Spleen (tissue), 11 donors: ENCODE measurements at regions not wholly inside any gene's neighbourhood (a gene's known extent, or its start where the extent isn't known, plus 50 kb on each side); places are given as distances from the start of the nearest gene placed in this dataset.
A peak's percentile ranks its signal among the peaks of the same experiment; 100 is the strongest.

Experiments
- DNase-seq: peaks from one replicate; pipeline ENCODE4 v3.0.0-alpha.2; 2020
- H3K27ac ChIP-seq, 8 donors: fragments of 200-600 bp; sonication (generic) in 7 of 8; 1 replicate in 4 of 8; 2 replicates in 4 of 8; pipeline versions ENCODE4 v1.5.0 to v1.8.0; 2016 to 2021; ENCODE audit warnings: inconsistent platforms in 4 of 8, mild to moderate bottlenecking in 4 of 8, moderate library complexity in 1 of 8
- H3K27me3 ChIP-seq, 7 donors: fragments of 200-600 bp; sonication (generic) in 6 of 7; replicated peaks in 1 of 7; 1 replicate in 4 of 7; 2 replicates in 3 of 7; pipeline versions ENCODE4 v1.5.0 to v1.8.0; 2016 to 2021; ENCODE audit warnings: inconsistent platforms in 3 of 7, mild to moderate bottlenecking in 1 of 7
- H3K36me3 ChIP-seq, 6 donors: fragments of 200-600 bp; sonication (generic) in 5 of 6; 1 replicate in 4 of 6; 2 replicates in 2 of 6; pipeline versions ENCODE4 v1.5.0 to v1.8.0; 2016 to 2021; ENCODE audit warnings: inconsistent platforms in 2 of 6
- H3K4me1 ChIP-seq, 6 donors: fragments of 200-600 bp; sonication (generic) in 5 of 6; 1 replicate in 3 of 6; 2 replicates in 3 of 6; pipeline versions ENCODE4 v1.5.0 to v1.8.0; 2016 to 2021; ENCODE audit warnings: inconsistent platforms in 3 of 6
- H3K4me3 ChIP-seq, 8 donors: fragments of 200-600 bp; sonication (generic) in 7 of 8; 1 replicate in 4 of 8; 2 replicates in 4 of 8; pipeline versions ENCODE4 v1.5.0 to v1.8.0; 2016 to 2021; ENCODE audit warnings: inconsistent platforms in 4 of 8, mild to moderate bottlenecking in 4 of 8, moderate library complexity in 2 of 8
- H3K9me3 ChIP-seq, 8 donors: fragments of 200-600 bp; sonication (generic) in 7 of 8; 1 replicate in 4 of 8; 2 replicates in 4 of 8; pipeline versions ENCODE4 v1.5.0 to v1.8.0; 2016 to 2021; ENCODE audit warnings: inconsistent platforms in 4 of 8
- POLR2A ChIP-seq, 3 donors: fragments of 450-650 bp; IDR thresholded peaks; one replicate each; pipeline ENCODE4 v1.5.1; 2017; ENCODE audit warnings: antibody characterized with exemption in 3 of 3, mild to moderate bottlenecking in 1 of 3
- POLR2AphosphoS5 ChIP-seq, 3 donors: sonication (generic); formaldehyde crosslinking; IDR thresholded peaks; one replicate each; pipeline ENCODE4 v1.5.1; 2017; ENCODE audit warnings: antibody characterized with exemption in 3 of 3
- WGBS, 5 donors: extraction: QIAGEN DNeasy Blood & Tissue Kit in 3 of 5; methylation state at CpG; one replicate each; pipeline versions ENCODE4 v1.1.5 to v1.1.7; 2013 to 2018; 5-methylcytosine and 5-hydroxymethylcytosine counted together
- intact Hi-C: fragments of 100-400 bp; cut with DNase I; formaldehyde crosslinking; loops from one replicate; pipeline ENCODE4 v1.15.0; 2023; ENCODE audit warnings: low total_unique reads
- TF ChIP-seq, protein P1 (sequence below), 11 experiments: fragments of 200-600 bp in 7 of 11; fragments of 450-650 bp in 4 of 11; sonication (generic) in 4 of 11; IDR thresholded peaks in 8 of 11; conservative IDR thresholded peaks in 3 of 11; 1 replicate in 7 of 11; 2 replicates in 4 of 11; pipeline versions ENCODE4 v1.4.0 to v1.8.0; 2016 to 2021; ENCODE audit warnings: antibody characterized with exemption in 11 of 11, inconsistent platforms in 4 of 11, mild to moderate bottlenecking in 1 of 11
- donor health status: healthy with polysubstance abuse.
- donor health status: DM: no; HTN: no; CAD: no; lungs with moderate emphysema.
- donor health status: DM: no; HTN: no; CAD: no.
- donor health status: Bipolar disorder and iron deficiency.
- donor health status: healthy.
- donor health status: DM: no; HTN: no; CAD: no.
- donor health status: DM: yes; HTN: yes; CAD: no.

- peaks cover 0 to 55% (median 20%) of the 10 kb centered on the region in 6 donors for H3K4me1 ChIP-seq
- DNase-seq, result peak; percentile 34
- no peaks in the 10 kb centered on the region for H3K9me3 ChIP-seq
- WGBS, 5 donors, result 73 to 81% (median 76%) methylated on average over 9 to 11 of the region's 11 CpGs
- peaks cover 0 to 15% (median 0%) of the 10 kb centered on the region in 7 donors for H3K27me3 ChIP-seq
- TF ChIP-seq, protein P1, sequence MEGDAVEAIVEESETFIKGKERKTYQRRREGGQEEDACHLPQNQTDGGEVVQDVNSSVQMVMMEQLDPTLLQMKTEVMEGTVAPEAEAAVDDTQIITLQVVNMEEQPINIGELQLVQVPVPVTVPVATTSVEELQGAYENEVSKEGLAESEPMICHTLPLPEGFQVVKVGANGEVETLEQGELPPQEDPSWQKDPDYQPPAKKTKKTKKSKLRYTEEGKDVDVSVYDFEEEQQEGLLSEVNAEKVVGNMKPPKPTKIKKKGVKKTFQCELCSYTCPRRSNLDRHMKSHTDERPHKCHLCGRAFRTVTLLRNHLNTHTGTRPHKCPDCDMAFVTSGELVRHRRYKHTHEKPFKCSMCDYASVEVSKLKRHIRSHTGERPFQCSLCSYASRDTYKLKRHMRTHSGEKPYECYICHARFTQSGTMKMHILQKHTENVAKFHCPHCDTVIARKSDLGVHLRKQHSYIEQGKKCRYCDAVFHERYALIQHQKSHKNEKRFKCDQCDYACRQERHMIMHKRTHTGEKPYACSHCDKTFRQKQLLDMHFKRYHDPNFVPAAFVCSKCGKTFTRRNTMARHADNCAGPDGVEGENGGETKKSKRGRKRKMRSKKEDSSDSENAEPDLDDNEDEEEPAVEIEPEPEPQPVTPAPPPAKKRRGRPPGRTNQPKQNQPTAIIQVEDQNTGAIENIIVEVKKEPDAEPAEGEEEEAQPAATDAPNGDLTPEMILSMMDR (IDR thresholded peaks at IDR 0.05 in 8 of 11, conservative IDR thresholded peaks at IDR 0.05 in 3 of 11), result no peak
- no peak for TF ChIP-seq POLR2A (IDR thresholded peaks at IDR 0.05)
- no peak for TF ChIP-seq POLR2AphosphoS5 (IDR thresholded peaks at IDR 0.05)
- H3K4me3 ChIP-seq, result no peak overlapping the region
- H3K36me3 ChIP-seq, result no peaks in the 10 kb centered on the region
- H3K27ac ChIP-seq, result no peak overlapping the region
- intact Hi-C loops, result no loop called here
These were observed 202.9 kb upstream of the HDAC4 start for GRCh38 chr2:239603411-239604356.

DNA sequence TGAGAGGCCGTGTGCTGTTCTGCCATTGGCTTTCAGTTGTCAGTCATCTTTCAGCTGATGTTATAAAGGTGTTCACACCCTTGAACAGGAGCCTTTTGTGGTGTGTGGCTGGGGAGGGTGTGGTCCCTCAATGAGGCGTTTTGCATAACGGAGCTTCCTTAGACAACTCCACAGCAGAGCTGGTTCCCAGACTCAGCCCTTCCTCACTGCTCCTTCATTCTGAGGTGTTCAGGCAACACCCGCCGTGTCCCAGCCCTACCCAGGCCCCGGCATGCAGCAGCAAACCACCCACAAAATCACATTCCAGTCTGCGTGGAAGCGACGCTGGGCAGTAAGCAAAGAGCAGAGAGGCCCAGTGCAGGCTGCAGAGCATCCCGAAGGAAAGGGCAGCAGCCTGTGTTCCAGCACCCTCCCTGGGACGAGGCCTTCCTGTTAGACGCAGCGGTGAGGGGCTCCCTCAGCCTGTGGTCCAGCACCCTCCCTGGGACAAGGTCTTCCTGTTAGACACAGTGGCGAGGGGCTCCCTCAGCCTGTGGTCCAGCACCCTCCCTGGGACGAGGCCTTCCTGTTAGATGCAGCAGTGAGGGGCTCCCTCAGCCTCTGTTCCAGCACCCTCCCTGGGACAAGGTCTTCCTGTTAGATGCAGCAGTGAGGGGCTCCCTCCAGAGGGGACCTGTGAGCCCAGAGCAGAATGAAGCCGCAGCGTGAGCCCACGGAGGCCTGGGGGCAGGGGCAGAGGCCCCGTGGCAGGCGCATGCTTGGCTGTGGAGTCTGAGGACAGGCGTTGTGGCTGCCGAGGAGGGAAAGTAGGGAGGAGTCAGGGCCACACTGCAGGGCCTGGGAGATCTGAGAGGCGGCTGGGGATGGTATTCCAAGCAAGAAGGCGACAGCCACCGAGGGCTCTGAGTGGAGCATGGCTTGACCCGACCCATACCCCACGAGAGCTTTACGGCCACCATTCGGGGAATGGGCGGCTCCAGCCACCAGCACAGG is 201.8 kb upstream of the HDAC4 start:
- TF ChIP-seq POLR2A (IDR thresholded peaks at IDR 0.05) (no peak), POLR2AphosphoS5 (IDR thresholded peaks at IDR 0.05) (no peak)
- TF ChIP-seq, protein P1 (IDR thresholded peaks at IDR 0.05 in 8 of 11, conservative IDR thresholded peaks at IDR 0.05 in 3 of 11), result no peak
- intact Hi-C loops, result no loop called here
- H3K36me3 ChIP-seq, result no peaks in the 10 kb centered on the region
- 76 to 89% (median 85%) methylated on average over 23 to 30 of the region's 30 CpGs for WGBS, 5 donors
- peaks cover 0 to 44% (median 15%) of the 10 kb centered on the region in 6 donors for H3K4me1 ChIP-seq
- peak; percentile 70 for DNase-seq
- peak overlapping the region in 1 of 8 donors; percentile 7 for H3K27ac ChIP-seq
- no peaks in the 10 kb centered on the region for H3K9me3 ChIP-seq
- peaks cover 0 to 12% (median 0%) of the 10 kb centered on the region in 7 donors for H3K27me3 ChIP-seq
- no peak overlapping the region for H3K4me3 ChIP-seq

DNA sequence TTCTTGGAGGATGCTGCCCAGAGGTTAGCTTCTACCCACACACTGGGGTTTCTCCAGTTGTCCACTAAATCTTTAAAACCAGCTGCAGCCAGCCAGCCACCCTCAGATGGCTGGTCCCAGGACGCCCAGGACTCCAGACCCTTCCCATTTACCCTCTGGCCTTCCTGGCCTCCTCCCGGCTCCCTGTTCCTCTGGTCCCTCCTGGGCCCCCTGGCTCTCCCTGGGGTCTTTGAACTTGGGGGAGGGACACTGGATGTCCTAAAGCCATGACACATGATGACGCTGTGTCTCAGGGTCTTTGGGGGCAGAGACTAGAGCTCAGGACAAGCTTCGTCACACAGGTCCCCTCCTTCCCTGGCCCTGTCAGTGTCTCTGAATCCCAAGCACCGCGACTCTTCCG is 201.1 kb upstream of the HDAC4 start:
- peaks cover 0 to 6% (median 0%) of the 10 kb centered on the region in 7 donors for H3K27me3 ChIP-seq
- 82 to 98% (median 92%) methylated on average over 3 to 7 of the region's 7 CpGs for WGBS, 5 donors
- no peaks in the 10 kb centered on the region for H3K9me3 ChIP-seq
- TF ChIP-seq POLR2A (IDR thresholded peaks at IDR 0.05) (no peak), POLR2AphosphoS5 (IDR thresholded peaks at IDR 0.05) (no peak)
- TF ChIP-seq, protein P1 (IDR thresholded peaks at IDR 0.05 in 8 of 11, conservative IDR thresholded peaks at IDR 0.05 in 3 of 11), result no peak
- DNase-seq, result peak; percentile 23
- intact Hi-C loops, result no loop called here
- no peak overlapping the region for H3K27ac ChIP-seq
- peaks cover 0 to 37% (median 11%) of the 10 kb centered on the region in 6 donors for H3K4me1 ChIP-seq
- H3K36me3 ChIP-seq, result no peaks in the 10 kb centered on the region
- no peak overlapping the region for H3K4me3 ChIP-seq
